ENCODE measurements at regions not wholly inside any gene's neighbourhood (a gene's known extent, or its start where the extent isn't known, plus 50 kb on each side); places are given as distances from the start of the nearest gene placed in this dataset.

DNA sequence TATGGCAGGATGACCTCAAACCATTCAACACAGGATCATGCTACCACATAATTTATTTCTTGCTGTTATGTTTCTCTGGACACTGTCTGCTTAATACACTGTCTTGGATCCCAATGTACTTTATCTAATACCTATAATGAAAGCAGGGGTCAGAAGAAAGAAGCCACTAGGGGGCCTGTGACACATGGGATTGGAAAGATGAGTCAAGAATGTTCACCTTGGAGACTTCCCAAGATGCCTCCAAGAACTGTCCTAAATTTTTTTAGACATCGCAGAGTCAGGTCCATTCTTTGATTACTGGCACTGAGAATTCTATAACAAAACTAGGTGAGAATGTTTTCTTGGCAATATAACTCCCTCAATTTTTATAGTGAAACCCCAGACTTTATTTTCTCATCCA, 305.8 kb upstream of the SMARCA2 start:
- H3K4me1 ChIP-seq (ENCODE audit: control insufficient read depth, extremely low read depth, insufficient read depth, low read length): no peaks in the 10 kb centered on the region
- H3K9ac ChIP-seq (replicated peaks; ENCODE audit: extremely low read depth, insufficient read depth, low read length): no peak overlapping the region
- no peaks in the 10 kb centered on the region for H3K79me2 ChIP-seq (ENCODE audit: control insufficient read depth, insufficient read depth, low read length)
- no peaks in the 10 kb centered on the region for H3K9me1 ChIP-seq (replicated peaks; ENCODE audit: control insufficient read depth, extremely low read depth, insufficient read depth, low read length)
- no peaks in the 10 kb centered on the region for H3K36me3 ChIP-seq (ENCODE audit: control insufficient read depth in 2 of 2, extremely low read depth in 1 of 2, insufficient read depth in 2 of 2, low read length in 2 of 2)
- ChIA-PET CTCF (no interaction called here), POLR2A (no interaction called here)
- H3K27me3 ChIP-seq (ENCODE audit: control insufficient read depth in 2 of 2, insufficient read depth in 2 of 2, low read length in 2 of 2): no peaks in the 10 kb centered on the region
- H3K4me3 ChIP-seq (replicated peaks in 1 of 3; ENCODE audit: insufficient read depth in 1 of 3, low read depth in 1 of 3, low read length in 3 of 3): no peak overlapping the region
- H3K9me3 ChIP-seq (replicated peaks; ENCODE audit: control insufficient read depth, insufficient read depth, low read length): no peaks in the 10 kb centered on the region
- FAIRE-seq: no peak
- DNase-seq (ENCODE audit: low read depth, low spot score): no peak
- TF ChIP-seq POLR2AphosphoS5 (IDR thresholded peaks at IDR 0.05; ENCODE audit: insufficient read depth, low read depth, low read length) (no peak), POLR2A (IDR thresholded peaks at IDR 0.05; ENCODE audit: low read depth, low read length) (no peak), EZH2 (IDR thresholded peaks at IDR 0.05; ENCODE audit: borderline replicate concordance, low read depth, low read length, severe bottlenecking) (no peak)
- H4K20me1 ChIP-seq (replicated peaks; ENCODE audit: control insufficient read depth, extremely low read depth, insufficient read depth, low read length): no peaks in the 10 kb centered on the region
- intact Hi-C loops (cut with micrococcal nuclease): no loop called here
- H3K27ac ChIP-seq (ENCODE audit: insufficient read depth, low read depth, low read length): no peak overlapping the region
- dilution Hi-C loops (cut with MboI; ENCODE audit: extremely low pct_ligation_motif_present, low sequenced_read_pairs): no loop called here
- H3K4me2 ChIP-seq (ENCODE audit: insufficient read depth, low read length): no peak overlapping the region
- no peak overlapping the region for H2AFZ ChIP-seq (ENCODE audit: low read depth, low read length)
- BruUV-seq (replicated peaks): no TSS peak

- no peak overlapping the region for H3K4me3 ChIP-seq (replicated peaks in 1 of 3; ENCODE audit: insufficient read depth in 1 of 3, low read depth in 1 of 3, low read length in 3 of 3)
- H3K79me2 ChIP-seq (ENCODE audit: control insufficient read depth, insufficient read depth, low read length): no peaks in the 10 kb centered on the region
- H3K9ac ChIP-seq (replicated peaks; ENCODE audit: extremely low read depth, insufficient read depth, low read length): no peak overlapping the region
- no peak for TF ChIP-seq POLR2AphosphoS5 (IDR thresholded peaks at IDR 0.05; ENCODE audit: insufficient read depth, low read depth, low read length)
- TF ChIP-seq FOS (IDR thresholded peaks at IDR 0.05; ENCODE audit: borderline replicate concordance, insufficient read depth, low read length): no peak
- POLR2A ChIA-PET: no interaction called here
- BruUV-seq (replicated peaks): no TSS peak
- FAIRE-seq (no peak), DNase-seq (ENCODE audit: low read depth, low spot score) (no peak)
- no peaks in the 10 kb centered on the region for H3K27me3 ChIP-seq (ENCODE audit: control insufficient read depth in 2 of 2, insufficient read depth in 2 of 2, low read length in 2 of 2)
- no peaks in the 10 kb centered on the region for H3K9me1 ChIP-seq (replicated peaks; ENCODE audit: control insufficient read depth, extremely low read depth, insufficient read depth, low read length)
- intact Hi-C loops (cut with micrococcal nuclease): no loop called here
- no peaks in the 10 kb centered on the region for H4K20me1 ChIP-seq (replicated peaks; ENCODE audit: control insufficient read depth, extremely low read depth, insufficient read depth, low read length)
- H3K4me2 ChIP-seq (ENCODE audit: insufficient read depth, low read length): no peak overlapping the region
- no peaks in the 10 kb centered on the region for H3K36me3 ChIP-seq (ENCODE audit: control insufficient read depth in 2 of 2, extremely low read depth in 1 of 2, insufficient read depth in 2 of 2, low read length in 2 of 2)
- CTCF ChIA-PET: no interaction called here
- no peak overlapping the region for H2AFZ ChIP-seq (ENCODE audit: low read depth, low read length)
- no peaks in the 10 kb centered on the region for H3K4me1 ChIP-seq (ENCODE audit: control insufficient read depth, extremely low read depth, insufficient read depth, low read length)
- no peak overlapping the region for H3K27ac ChIP-seq (ENCODE audit: insufficient read depth, low read depth, low read length)
- dilution Hi-C loops (cut with MboI; ENCODE audit: extremely low pct_ligation_motif_present, low sequenced_read_pairs): no loop called here
- H3K9me3 ChIP-seq (replicated peaks; ENCODE audit: control insufficient read depth, insufficient read depth, low read length): peaks cover 2% of the 10 kb centered on the region
Observed at GRCh38 chr9:1712861-1713450, 302.2 kb upstream of the SMARCA2 start.

Measured in endothelial cell of umbilical vein (primary cell).